ENCODE measurements at regions not wholly inside any gene's neighbourhood (a gene's known extent, or its start where the extent isn't known, plus 50 kb on each side); places are given as distances from the start of the nearest gene placed in this dataset.

DNA sequence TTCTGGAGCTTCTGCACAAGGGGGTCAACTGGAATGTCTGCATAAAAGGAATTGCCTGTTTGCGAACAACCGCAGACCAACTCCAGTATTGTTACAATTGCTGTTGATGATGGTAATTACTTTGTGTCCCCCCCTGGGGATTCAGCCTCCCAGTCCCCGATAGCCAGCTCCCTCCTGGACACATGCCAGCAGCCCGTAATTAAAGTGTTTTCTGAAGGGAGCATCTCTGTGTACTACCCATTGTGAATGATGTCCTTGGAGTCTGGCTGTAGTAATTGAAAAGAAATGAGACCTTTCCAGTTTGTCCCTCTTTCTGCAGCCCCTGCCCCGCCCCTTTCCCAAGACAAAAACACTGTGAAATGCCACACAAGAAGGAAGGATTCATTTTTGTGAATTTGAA, 377.1 kb upstream of the LCORL start:
- no peak for DNase-seq (ENCODE audit: low read depth)

DNA sequence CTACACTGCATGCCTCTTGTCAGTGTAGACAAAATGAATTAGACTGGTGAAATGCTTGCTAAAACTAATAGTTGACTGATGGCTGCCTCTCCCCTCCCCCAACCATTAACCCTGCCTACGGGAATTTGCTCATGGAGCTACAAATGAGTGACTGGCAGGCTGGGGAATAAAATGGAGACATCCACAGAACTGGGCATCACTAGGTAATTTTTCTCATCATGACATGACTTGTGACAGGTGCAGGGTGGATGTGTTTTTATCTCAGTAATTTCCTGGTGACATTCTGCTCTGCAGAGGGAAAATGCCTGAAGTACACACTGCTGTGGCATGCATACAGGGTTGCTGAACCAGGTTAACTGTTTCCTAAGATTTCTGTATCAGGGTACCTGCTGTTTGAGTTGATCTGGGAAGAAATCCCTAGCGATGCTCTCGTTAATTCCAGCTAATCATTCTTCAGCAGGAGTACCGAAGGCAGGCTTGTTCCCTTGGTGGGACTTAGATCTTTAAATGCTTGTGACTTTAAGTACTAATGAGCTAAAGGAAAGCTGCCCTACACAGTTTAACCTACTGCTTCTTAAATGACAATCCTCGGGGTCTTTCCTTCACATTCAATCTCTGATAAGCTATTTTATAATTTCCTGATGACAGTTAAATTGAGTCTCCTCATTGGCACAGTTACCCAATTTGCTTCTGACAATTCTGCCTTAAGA, 376.3 kb upstream of the LCORL start:
- DNase-seq (ENCODE audit: low read depth) = no peak

DNA sequence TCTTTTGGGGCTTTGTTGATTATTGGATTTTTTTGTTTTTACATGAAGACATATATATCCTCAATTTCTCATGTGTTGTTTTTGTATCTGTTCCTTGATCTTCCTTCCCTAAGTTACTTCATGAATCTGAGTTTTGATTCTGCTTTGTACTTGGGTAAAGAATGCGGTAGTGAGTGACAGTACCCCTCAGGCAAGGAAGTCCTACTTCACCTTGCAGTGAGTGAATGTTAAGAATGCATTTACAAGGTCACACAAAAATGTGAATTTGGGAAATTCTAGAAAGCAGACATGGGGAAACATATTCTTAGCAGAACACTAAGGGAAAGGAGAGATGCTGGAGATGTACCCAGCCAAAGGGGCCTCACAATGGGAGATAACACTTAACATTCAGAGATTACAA, 373.1 kb upstream of the LCORL start:
- no peak for DNase-seq (ENCODE audit: low read depth)

DNA sequence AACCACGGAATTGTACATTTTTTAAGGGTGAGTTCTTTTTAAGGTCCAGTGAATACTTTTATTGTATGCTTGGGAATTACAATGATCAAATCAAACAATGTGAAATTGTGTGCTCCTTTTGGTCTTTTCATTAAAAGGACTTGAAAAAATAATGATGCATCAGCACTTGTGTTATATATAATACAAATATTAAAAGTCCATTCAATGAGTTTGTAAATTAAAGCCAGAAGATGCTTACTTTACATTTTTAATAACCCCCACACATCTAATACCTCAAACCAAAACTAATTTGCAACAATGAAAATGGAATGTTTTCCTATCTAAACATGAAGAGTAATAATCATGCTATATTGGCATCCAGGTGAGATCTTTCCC, 369.8 kb upstream of the LCORL start:
- DNase-seq (ENCODE audit: low read depth) = no peak

DNA sequence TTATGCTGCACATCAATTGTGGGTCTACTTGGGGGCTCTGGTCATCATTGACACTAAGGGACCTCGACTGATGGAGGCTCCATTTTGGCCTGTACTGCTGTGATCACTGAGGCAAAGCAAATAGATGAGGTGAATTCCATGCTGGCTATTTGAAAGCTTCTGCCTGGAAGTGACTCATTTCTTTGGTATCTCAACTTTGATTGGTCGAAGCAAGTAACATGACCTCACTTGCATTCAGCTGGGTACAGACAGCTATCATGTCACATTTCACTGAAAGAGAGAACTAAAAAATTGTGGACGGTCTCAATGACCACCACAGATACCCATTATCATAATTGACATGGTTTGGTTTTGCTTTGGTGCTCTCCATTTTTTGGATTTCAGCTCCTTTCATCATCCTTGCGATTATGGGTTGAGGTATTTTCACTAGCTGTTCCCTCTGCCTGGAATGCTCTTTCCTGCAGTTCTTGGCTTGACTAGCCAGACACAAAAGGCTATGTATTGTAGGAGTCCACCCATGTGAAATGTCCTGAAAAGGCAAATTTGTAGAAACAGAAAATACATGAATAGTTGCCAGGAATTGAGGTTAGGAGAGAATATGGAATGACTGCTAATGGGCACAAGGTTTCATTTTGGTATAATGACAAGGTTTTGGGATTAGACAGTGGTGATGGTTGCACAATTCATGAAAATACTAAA, 369.2 kb upstream of the LCORL start:
- DNase-seq (ENCODE audit: low read depth) = no peak

DNA sequence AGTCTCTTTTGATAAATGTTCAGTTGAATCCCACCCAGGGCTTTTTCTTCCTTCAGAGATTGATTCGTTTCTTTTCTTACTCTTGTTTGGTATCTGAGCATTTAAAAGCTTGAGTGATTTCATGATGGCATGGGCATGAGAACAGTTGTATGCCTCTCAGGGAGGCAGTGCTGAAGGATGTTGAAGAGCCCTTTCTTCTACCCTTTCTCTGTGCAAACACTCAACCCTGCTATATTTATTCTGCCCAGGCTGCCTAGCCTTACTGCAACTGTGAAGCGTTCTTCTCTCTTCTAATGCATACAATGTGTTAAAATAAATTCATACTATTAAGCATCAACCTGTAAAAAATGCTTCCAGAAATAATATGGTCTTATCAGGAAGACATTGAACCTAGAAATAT, 367.6 kb upstream of the LCORL start:
- no peak for DNase-seq (ENCODE audit: low read depth)

DNA sequence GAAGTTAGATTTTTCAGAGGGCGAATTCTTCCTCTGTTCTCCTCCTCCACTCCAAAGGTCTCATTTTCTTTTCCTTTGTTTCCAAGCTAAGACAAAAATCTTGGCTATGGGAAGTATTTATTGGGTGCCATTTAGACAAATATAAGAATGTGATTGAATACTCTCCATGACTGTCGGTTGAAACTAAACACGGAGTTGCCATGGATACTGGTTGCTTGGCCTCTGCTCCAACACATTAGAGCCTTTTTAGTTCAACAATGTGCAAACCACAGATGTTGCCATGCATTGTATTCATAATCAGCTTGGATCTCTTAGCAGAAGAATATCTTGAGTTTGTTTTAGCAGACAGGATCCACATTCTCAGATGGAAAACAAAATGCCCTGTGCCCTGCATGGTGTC, 366.5 kb upstream of the LCORL start:
- DNase-seq (ENCODE audit: low read depth) = no peak

DNA sequence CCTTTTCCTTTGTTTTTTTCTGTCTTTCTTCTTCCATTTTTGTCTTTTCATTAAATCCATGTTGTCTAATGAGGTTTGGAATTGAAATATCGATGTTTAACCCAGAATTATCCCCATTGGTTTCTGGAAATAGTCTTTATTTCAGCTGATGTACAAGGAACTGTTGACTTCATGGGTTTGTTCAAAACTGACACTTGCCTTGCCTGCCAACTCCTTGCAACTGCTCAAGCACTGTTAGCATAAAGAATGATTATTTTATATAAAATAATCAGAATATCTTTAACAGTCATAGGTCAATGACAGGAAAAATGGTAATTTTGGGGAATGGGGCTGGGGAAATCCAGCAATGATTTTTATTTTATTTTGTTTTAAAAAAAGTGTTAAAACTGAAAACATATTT, 359.6 kb upstream of the LCORL start:
- DNase-seq (ENCODE audit: low read depth) = no peak

DNA sequence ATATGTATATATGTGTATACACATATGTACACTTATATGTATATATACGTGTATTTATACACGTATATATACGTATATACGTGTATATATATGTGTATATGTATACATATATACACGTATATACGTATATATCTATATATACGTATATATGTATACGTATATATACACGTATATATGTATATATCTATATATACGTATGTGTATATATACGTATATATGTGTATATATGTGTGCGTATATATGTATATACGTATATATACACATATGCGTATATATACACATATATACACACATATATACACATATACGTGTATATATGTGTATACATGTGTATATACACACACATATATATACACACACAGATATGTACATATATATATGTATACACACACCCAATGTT, 348.0 kb upstream of the LCORL start:
- no peak for DNase-seq (ENCODE audit: low read depth)

DNA sequence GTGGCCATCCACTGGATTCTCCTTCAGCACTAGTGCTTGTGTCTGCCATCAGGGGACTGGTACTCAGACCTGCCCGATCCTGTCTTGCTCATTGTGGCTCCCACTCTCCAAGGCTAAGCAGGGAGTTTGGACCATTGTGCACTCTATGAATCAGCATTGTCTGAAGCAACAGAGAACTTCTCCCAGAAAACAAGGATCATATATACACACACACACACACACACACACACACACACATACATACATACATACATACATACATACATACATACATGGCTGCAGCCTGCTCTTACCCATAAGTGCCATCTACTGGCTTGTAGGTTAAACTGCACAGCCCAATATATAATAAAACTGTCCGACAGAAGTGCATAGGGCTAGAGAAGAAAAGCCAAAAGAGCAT, 345.3 kb upstream of the LCORL start:
- DNase-seq (ENCODE audit: low read depth) = peak; percentile 2

DNA sequence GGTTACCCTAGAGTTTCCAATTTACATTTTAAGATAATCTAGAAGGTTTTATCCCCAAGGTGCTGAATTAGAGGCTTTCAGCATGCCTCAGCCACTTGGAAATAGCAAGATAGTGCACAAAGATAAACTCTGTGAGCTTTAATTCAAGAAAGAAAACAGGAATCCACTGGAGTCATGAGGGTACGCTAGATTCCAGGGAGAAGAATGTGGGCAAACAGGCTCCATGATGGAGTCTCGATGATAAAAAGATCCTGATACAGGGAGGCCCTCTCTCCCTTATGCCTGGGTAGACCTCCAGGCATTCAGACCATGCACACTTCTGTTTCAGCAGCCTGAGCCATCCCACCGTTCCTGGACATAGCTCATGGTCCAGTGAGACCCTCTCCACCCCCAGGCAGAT, 344.6 kb upstream of the LCORL start:
- DNase-seq (ENCODE audit: low read depth) = no peak

DNA sequence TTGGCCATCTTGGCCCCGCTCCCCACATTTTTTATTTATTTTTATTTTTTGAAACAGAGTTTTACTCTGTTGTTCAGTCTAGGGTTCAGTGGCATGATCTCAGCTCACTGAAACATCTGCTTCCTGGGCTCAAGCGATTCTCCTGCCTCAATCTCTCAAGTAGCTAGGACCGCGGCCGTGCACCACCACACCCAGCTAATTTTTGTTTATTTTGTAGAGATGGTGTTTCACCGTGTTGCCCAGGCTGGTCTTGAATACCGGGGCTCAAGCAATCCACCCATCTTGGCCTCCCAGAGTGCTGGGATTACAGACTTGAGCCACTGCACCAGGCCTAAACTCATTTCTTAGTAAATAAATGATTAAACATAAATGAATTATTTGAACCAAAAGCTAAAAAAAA, 322.0 kb upstream of the LCORL start:
- no peak for DNase-seq (ENCODE audit: low read depth)

DNA sequence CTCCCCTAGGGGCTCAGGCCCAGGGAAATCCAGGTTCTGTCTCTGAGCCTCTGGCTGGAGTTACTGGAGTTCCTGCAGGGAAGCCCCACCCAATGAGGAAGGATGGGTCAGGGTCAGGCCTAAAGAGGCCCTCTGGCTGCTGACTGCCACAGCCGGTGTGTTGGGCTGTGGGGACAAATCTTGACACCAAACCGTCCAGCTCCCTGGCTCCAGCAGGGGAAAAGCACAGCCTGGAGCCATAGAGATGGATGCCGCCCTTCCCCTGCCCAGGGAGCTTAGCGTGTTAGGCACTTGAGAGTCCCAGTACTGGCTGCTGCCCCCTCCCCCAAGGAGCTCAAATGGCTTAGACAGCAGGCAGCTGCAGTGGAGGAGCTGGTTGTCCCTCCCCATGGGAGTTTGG, 321.3 kb upstream of the LCORL start:
- DNase-seq (ENCODE audit: low read depth) = no peak

DNA sequence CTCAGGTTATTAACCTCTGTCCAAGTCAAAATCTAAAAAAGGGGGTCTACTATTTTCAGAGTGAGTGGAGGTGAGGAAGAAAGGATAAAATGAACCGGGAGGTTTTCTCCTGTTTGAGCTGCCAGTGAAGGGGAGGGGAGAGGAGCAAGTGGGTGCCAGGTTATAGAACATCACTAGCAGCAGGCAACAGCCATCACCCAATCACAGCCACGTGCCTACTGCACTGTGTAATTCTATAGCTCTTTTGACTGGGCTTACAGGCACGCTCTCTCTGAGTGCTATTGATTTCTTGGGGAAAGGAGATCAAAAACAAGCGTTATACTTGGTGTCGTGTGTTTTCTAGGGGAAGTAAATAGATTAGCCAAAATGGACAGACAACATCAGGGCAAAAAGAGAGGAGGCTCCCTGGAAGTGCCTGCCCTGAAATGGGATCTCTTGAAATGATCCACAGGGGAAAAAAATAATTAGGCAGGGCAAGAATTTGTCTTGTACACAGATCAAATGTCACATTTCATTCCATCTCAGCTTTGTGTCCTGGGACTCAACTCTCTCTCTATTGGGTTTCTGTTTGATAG, 300.5 kb upstream of the LCORL start:
- DNase-seq (ENCODE audit: low read depth) = no peak

DNA sequence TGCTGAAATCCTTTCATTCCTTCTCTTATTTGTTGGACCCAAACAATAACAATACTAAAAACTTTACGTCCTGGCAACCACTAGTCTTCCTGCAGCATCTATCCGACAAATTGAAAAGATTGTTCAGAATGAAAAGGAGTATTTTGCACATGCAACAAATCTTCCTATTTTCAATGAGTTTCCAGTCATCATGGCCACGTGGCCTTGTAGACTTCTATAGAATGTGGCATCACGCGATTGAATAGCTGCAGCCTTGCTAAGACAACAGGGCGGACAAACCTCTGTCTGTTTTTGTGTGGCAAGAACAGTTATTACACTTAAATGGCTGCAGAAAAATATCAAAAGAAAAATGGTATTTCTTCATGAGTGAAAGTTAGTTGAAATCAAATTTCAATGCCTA, 297.9 kb upstream of the LCORL start:
- DNase-seq (ENCODE audit: low read depth) = no peak

DNA sequence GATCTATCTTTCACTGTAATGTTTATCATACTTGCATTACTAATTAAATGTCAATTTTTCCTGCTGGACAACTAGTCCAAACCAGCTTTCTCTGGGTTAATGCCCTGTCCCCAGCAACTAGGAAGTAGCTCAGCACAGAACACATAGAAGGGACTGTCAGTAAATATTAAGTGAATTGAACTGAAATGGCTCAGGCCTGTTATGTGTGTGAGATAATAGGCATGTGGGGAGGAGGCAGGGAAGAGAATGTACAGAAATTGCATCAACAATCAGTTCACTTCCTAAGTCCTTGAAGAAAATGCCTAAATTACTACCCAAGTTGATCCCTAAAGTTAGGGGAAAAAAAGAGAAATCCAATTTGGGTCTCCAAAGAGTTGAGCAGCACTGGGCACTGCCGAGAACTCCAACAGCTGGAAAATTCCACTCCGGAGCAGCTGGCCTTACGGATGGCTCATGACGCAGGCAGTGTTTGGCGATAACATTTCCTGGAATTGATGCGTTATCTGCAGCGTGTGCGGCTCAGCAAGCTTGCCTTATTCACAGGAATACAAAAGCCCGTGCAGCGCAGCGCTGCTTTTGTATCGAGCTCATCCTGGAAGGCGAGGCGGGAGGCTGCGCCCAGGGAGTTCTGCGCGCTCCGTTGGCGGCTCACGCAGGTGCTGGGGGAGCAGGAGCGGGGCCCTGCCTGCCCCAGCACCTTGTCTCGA, 297.3 kb upstream of the LCORL start:
- DNase-seq (ENCODE audit: low read depth) = no peak

DNA sequence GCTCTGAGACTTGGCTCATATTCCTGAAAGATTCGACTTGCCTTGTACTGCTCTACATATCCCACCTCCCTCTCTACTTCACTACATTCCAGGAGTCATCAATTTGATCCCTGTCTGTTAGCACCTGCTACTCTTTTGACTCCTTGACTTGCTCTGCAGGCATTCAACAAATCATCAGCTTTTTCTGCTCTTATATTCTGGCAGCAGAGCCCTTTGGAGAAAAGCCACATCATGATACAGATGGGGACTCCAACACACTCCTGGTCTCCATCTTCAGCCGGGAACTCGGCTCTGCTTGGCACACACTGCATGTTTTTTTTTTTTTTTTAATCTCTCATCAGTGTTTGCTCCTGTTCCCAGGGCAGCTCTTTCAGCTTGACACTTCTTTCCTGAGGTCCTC, 293.2 kb upstream of the LCORL start:
- DNase-seq (ENCODE audit: low read depth) = no peak

DNA sequence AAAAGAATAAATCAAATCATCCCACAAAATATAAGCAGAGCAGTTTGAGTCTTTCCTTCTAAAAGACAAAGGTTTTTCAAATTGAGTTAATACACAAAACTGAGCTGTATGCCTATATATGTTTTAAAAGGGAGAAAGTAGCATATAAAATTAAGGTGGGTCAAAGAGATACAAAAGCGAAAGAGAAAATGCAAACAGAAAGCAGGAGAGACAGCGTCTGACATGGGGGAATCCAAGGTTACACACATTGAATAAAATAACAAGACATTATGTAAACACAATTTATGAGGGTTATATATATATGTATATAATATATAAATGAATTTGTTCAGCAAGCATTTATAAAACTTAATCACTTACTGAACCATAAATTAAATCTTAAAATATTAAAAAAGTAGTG, 276.1 kb upstream of the LCORL start:
- DNase-seq (ENCODE audit: low read depth) = no peak

DNA sequence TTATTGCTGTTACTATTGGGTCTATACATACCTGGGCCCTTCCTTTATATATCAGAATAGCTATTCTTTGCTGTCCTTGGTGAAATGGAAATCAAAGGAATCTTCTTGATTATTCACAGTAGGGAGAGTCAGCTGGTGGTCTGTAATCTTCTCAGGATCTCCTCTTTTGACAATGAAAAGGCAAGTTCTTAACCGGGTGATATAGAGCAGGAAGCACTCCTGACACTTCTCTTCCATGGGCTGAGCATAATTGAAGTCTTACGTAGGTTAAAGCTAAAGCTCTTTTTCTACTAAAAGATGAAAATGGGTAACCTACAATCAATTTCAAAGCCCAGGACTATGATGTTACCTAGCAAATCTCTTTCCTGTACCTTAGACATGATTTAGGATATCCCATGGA, 274.9 kb upstream of the LCORL start:
- no peak for DNase-seq (ENCODE audit: low read depth)

DNA sequence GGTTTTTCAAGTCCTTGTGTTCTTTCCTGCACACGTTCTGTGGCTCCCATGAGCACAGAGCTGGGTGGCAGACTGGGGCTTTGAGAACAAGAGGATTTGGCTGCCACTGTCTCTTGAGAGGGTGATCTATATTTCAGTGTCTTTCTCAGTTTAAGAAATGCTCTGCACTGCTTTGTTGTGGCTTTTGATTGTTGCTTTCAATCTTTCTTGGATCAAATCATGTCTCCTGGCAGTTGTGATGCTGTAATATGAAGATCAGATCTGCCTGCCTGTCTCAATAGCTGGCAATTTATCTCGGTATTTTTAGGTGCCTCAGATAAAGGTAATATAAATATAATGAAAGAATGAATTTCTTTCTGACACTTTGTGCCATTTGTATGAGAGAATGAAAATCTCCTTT, 273.3 kb upstream of the LCORL start:
- no peak for DNase-seq (ENCODE audit: low read depth)

DNA sequence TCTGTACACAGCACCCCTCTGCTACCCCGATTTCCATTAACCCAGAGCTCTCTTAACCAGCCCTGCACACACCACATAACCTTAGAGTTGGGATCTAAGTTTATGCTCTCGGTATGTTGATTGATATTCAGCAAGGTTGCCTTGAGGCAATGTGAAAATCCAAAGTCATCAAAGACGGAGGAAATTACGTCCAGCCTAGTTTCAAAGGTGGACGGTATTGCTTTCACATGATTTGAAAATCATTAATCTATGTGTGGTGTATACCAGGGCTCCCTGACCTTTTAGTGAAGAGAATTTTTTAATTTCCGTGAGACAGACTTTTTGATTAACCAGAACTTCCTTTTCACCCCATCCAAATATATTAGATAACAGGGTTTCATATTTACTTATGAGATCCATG, 272.5 kb upstream of the LCORL start:
- DNase-seq (ENCODE audit: low read depth) = no peak

DNA sequence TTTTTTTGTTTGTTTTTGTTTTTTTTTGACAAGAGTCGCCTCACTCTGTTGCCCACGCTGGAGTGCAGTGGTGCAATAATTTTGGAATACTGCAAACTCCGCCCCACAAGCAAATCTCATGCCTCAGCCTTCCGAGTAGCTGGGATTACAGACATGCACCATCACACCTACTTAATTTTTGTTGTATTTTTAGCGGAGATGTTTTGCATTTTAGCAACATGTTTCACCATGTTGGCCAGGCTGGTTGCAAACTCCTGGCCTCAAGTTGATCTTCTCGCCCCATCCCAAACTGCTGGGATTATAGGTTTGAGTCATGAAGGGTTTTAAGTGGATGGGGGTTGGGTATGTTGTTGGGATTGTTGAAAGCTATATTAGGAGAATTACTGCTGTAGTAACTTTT, 270.9 kb upstream of the LCORL start:
- no peak for DNase-seq (ENCODE audit: low read depth)

DNA sequence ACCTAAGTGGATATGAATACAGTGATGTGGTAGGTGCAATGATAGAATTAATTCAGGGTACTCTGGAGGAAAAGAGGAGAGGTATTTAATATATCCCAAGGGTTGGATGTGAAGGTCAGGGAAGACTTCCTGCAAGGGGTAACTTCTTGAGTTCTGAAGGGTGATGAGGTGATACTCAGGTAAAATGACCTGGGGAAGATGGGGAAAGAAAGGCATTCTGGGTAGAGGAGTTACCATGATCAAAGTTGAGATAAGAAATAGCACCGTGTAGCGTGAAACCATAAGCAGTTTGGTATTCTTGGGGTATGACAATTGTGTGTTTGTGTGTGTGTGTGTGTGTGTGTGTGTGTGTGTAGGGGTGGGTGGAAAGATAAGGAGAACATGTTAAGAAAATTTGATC, 270.4 kb upstream of the LCORL start:
- no peak for DNase-seq (ENCODE audit: low read depth)
